Stomach (tissue), 4 donors: ENCODE measurements at regions not wholly inside any gene's neighbourhood (a gene's known extent, or its start where the extent isn't known, plus 50 kb on each side); places are given as distances from the start of the nearest gene placed in this dataset.

Experiments
- CTCF ChIP-seq, 7 experiments: fragments of 450-650 bp in 4 of 7; fragments of 200-600 bp in 3 of 7; sonication (generic) in 3 of 7; IDR thresholded peaks; one replicate each; pipeline ENCODE4 v1.5.1; 2016 to 2019; ENCODE audit warnings: antibody characterized with exemption in 7 of 7, control low read depth in 2 of 7, mild to moderate bottlenecking in 1 of 7
- EP300 ChIP-seq: sonication (generic); formaldehyde crosslinking; IDR thresholded peaks from one replicate; pipeline ENCODE4 v1.6.1; 2017; ENCODE audit warnings: antibody characterized with exemption
- POLR2A ChIP-seq, 4 donors: fragments of 450-650 bp; IDR thresholded peaks; one replicate each; pipeline ENCODE4 v1.6.1; 2016; ENCODE audit warnings: antibody characterized with exemption in 4 of 4, control low read depth in 2 of 4, mild to moderate bottlenecking in 1 of 4, moderate library complexity in 1 of 4
- POLR2AphosphoS5 ChIP-seq, 3 donors: sonication (generic); formaldehyde crosslinking; IDR thresholded peaks; one replicate each; pipeline ENCODE4 v1.6.1; 2016; ENCODE audit warnings: antibody characterized with exemption in 3 of 3

GRCh38 chr11:95444309-95445241 lies 213.6 kb upstream of the SESN3 start:
- TF ChIP-seq POLR2A (IDR thresholded peaks at IDR 0.05) (no peak), CTCF (IDR thresholded peaks at IDR 0.05) (no peak), POLR2AphosphoS5 (IDR thresholded peaks at IDR 0.05) (no peak), EP300 (no peak)
